HepG2 (cell line): ENCODE measurements at regions not wholly inside any gene's neighbourhood (a gene's known extent, or its start where the extent isn't known, plus 50 kb on each side); places are given as distances from the start of the nearest gene placed in this dataset.

Experiments used
- ATAC-seq: fragments of 200-7000 bp; cut with Tn5 transposase; 3 replicates; pipeline ENCODE4 v1.9.1; 2020; ENCODE audit warnings: mild to moderate bottlenecking, moderate library complexity
- BruUV-seq: library from RNA; stranded (reverse); fragments of 400-500 nt; replicated peaks from 2 replicates; lab custom pipeline; 2021; lab: Mats Ljungman, UMichigan
- CTCF ChIA-PET: fragments of 300-600 bp; formaldehyde crosslinking; extraction: SDS; loops from one replicate; lab custom pipeline; 2021; ENCODE audit warnings: low total read pairs, inconsistent platforms, low intra/inter-chr PET ratio; lab: Yijun Ruan, JAX
- POLR2A ChIA-PET: fragments of 350-600 bp; sonication (Branson Sonifier 250); formaldehyde crosslinking; loops from one replicate; lab custom pipeline; 2020; ENCODE audit warnings: antibody characterized with exemption, inconsistent platforms; lab: Yijun Ruan, JAX
- DNase-seq: peaks from one replicate; pipeline ENCODE4 v3.0.0-alpha.2; 2015; ENCODE audit warnings: low spot score
- FAIRE-seq: peaks from 3 replicates; lab custom pipeline; 2011; peaks lifted over from hg19 to GRCh38; lab: Jason Lieb, UNC
- H2AFZ ChIP-seq: one replicate; pipeline ENCODE4 v1.6.1; 2011; ENCODE audit warnings: low read length, inconsistent platforms
- H3K27ac ChIP-seq: fragments of 300-600 bp; 3 replicates; pipeline ENCODE4 v1.8.0; 2011; ENCODE audit warnings: mixed run types, mild to moderate bottlenecking, mixed read lengths, low read length, inconsistent platforms; ENCODE audit not compliant: insufficient read depth; ENCODE audit errors: extremely low read length
- H3K27me3 ChIP-seq, 2 experiments: fragments of 200-600 bp in 1 of 2; 2 replicates in 1 of 2; 3 replicates in 1 of 2; pipeline versions ENCODE4 v1.6.0 to v1.8.0; 2011; ENCODE audit warnings: low read length in 2 of 2, mild to moderate bottlenecking in 2 of 2, moderate library complexity in 2 of 2, inconsistent platforms in 1 of 2; ENCODE audit not compliant: insufficient read depth in 2 of 2, control insufficient read depth in 1 of 2
- H3K36me3 ChIP-seq, 2 experiments: fragments of 200-600 bp in 1 of 2; replicated peaks in 1 of 2; 2 replicates in 1 of 2; 3 replicates in 1 of 2; pipeline versions ENCODE4 v1.5.1 to v1.8.0; 2011; ENCODE audit warnings: low read length in 2 of 2, inconsistent platforms in 1 of 2; ENCODE audit not compliant: insufficient read depth in 2 of 2, control insufficient read depth in 1 of 2
- H3K4me1 ChIP-seq: 2 replicates; pipeline ENCODE4 v1.5.1; 2012; ENCODE audit warnings: low read length, inconsistent platforms; ENCODE audit not compliant: insufficient read depth
- H3K4me2 ChIP-seq: 2 replicates; pipeline ENCODE4 v1.6.0; 2011; ENCODE audit warnings: low read depth, low read length, inconsistent platforms
- H3K4me3 ChIP-seq, 3 experiments: fragments of 200-600 bp in 1 of 3; sonication (generic), shearing (Covaris generic) in 1 of 3; replicated peaks in 1 of 3; 2 replicates each; pipeline ENCODE4 v1.5.1; 2011 to 2016; ENCODE audit warnings: low read length in 3 of 3, inconsistent platforms in 2 of 3, low read depth in 2 of 3, mild to moderate bottlenecking in 2 of 3, control low read depth in 1 of 3, mixed read lengths in 1 of 3; ENCODE audit not compliant: insufficient read depth in 1 of 3
- H3K79me2 ChIP-seq: one replicate; pipeline ENCODE4 v1.6.1; 2011; ENCODE audit warnings: low read length, inconsistent platforms; ENCODE audit not compliant: insufficient read depth
- H3K9ac ChIP-seq: 2 replicates; pipeline ENCODE4 v1.6.0; 2011; ENCODE audit warnings: mild to moderate bottlenecking, low read depth, low read length, inconsistent platforms; ENCODE audit not compliant: insufficient read depth
- H3K9me3 ChIP-seq: 2 replicates; pipeline ENCODE4 v1.5.1; 2012; ENCODE audit warnings: mild to moderate bottlenecking, low read length
- H4K20me1 ChIP-seq: 2 replicates; pipeline ENCODE4 v1.6.0; 2011; ENCODE audit warnings: inconsistent platforms, mild to moderate bottlenecking, low read length, moderate library complexity; ENCODE audit not compliant: insufficient read depth
- ARID2 ChIP-seq: sonication (generic); formaldehyde crosslinking; IDR thresholded peaks from 2 replicates; pipeline ENCODE4 v1.8.1; 2022; ENCODE audit warnings: mild to moderate bottlenecking, missing genetic modification reagents, borderline replicate concordance
- MED8 ChIP-seq: sonication (generic); formaldehyde crosslinking; IDR thresholded peaks from 2 replicates; pipeline ENCODE4 v1.8.1; 2023; ENCODE audit warnings: mild to moderate bottlenecking, missing genetic modification reagents; ENCODE audit not compliant: insufficient replicate concordance
- ZNF737 ChIP-seq: sonication (generic); formaldehyde crosslinking; IDR thresholded peaks from 2 replicates; pipeline ENCODE4 v1.5.0; 2020; ENCODE audit warnings: missing genetic modification reagents, mild to moderate bottlenecking, borderline replicate concordance
- WGBS: methylation state at CpG from one replicate; pipeline ENCODE4 v1.1.6; 2017; ENCODE audit warnings: low lambda C conversion rate; 5-methylcytosine and 5-hydroxymethylcytosine counted together
- in situ Hi-C: cut with HindIII; loops from 2 replicates; pipeline ENCODE4 v1.10.0; 2017; ENCODE audit warnings: low pct_unique_long_range_greater_than_20kb; ENCODE audit not compliant: extremely low pct_ligation_motif_present
- intact Hi-C: fragments of 100-400 bp; cut with micrococcal nuclease; formaldehyde crosslinking; loops from one replicate; pipeline ENCODE4 v1.10.0; 2022; ENCODE audit not compliant: unreplicated experiment
- TF ChIP-seq, protein P1 (sequence below): sonication (generic); formaldehyde crosslinking; IDR thresholded peaks from 2 replicates; pipeline ENCODE4 v1.8.1; 2023; ENCODE audit warnings: mild to moderate bottlenecking, inconsistent platforms, moderate library complexity, missing genetic modification reagents, borderline replicate concordance
- TF ChIP-seq, protein P2 (sequence below): IDR thresholded peaks from 2 replicates; pipeline ENCODE4 v1.6.1; 2018; ENCODE audit warnings: missing genetic modification reagents, mild to moderate bottlenecking, missing compliant biosample characterization
- TF ChIP-seq, protein P3 (sequence below): sonication (generic); formaldehyde crosslinking; IDR thresholded peaks from 2 replicates; pipeline ENCODE4 v1.4.0; 2020; ENCODE audit warnings: missing genetic modification reagents, borderline replicate concordance
- TF ChIP-seq, protein P4 (sequence below): sonication (generic); formaldehyde crosslinking; IDR thresholded peaks from 2 replicates; pipeline ENCODE4 v1.5.0; 2020; ENCODE audit warnings: missing genetic modification reagents
- TF ChIP-seq, protein P5 (sequence below): sonication (generic); formaldehyde crosslinking; conservative IDR thresholded peaks from 2 replicates; pipeline ENCODE4 v1.8.0; 2022; ENCODE audit warnings: low read depth, missing genetic modification reagents

DNA sequence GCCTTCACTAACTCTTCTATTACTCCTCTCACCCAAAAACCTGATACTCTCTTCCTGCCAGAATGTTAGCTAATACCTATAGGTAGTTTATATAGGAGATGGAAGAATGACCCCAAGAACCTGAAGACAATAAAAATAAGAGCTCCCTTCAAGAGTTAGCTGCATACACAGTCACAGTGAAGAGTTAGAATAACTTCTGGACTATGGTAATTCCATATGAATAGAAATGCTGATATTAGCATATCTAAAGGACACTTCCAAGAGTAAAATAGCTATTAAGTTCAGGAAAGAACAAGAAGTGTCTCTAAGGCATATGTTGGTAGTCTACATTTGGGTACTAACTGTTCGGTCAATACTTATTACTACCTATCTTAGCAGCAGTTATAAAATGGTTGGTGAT, 134.2 kb downstream of the VGLL3 start:
- no peak for FAIRE-seq
- H3K4me1 ChIP-seq = no peaks in the 10 kb centered on the region
- no TSS peak for BruUV-seq
- intact Hi-C loops (no loop called here), in situ Hi-C loops (no loop called here)
- 4% methylated on average over 1 of the region's 1 CpG for WGBS
- DNase-seq = no peak
- H3K4me2 ChIP-seq = no peak overlapping the region
- TF ChIP-seq, protein P1, sequence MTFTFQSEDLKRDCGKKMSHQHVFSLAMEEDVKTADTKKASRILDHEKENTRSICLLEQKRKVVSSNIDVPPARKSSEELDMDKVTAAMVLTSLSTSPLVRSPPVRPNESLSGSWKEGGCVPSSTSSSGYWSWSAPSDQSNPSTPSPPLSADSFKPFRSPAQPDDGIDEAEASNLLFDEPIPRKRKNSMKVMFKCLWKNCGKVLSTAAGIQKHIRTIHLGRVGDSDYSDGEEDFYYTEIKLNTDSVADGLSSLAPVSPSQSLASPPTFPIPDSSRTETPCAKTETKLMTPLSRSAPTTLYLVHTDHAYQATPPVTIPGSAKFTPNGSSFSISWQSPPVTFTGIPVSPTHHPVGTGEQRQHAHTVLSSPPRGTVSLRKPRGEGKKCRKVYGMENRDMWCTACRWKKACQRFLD = no peak
- TF ChIP-seq, protein P2, sequence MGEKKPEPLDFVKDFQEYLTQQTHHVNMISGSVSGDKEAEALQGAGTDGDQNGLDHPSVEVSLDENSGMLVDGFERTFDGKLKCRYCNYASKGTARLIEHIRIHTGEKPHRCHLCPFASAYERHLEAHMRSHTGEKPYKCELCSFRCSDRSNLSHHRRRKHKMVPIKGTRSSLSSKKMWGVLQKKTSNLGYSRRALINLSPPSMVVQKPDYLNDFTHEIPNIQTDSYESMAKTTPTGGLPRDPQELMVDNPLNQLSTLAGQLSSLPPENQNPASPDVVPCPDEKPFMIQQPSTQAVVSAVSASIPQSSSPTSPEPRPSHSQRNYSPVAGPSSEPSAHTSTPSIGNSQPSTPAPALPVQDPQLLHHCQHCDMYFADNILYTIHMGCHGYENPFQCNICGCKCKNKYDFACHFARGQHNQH = no peak
- TF ChIP-seq, protein P3, sequence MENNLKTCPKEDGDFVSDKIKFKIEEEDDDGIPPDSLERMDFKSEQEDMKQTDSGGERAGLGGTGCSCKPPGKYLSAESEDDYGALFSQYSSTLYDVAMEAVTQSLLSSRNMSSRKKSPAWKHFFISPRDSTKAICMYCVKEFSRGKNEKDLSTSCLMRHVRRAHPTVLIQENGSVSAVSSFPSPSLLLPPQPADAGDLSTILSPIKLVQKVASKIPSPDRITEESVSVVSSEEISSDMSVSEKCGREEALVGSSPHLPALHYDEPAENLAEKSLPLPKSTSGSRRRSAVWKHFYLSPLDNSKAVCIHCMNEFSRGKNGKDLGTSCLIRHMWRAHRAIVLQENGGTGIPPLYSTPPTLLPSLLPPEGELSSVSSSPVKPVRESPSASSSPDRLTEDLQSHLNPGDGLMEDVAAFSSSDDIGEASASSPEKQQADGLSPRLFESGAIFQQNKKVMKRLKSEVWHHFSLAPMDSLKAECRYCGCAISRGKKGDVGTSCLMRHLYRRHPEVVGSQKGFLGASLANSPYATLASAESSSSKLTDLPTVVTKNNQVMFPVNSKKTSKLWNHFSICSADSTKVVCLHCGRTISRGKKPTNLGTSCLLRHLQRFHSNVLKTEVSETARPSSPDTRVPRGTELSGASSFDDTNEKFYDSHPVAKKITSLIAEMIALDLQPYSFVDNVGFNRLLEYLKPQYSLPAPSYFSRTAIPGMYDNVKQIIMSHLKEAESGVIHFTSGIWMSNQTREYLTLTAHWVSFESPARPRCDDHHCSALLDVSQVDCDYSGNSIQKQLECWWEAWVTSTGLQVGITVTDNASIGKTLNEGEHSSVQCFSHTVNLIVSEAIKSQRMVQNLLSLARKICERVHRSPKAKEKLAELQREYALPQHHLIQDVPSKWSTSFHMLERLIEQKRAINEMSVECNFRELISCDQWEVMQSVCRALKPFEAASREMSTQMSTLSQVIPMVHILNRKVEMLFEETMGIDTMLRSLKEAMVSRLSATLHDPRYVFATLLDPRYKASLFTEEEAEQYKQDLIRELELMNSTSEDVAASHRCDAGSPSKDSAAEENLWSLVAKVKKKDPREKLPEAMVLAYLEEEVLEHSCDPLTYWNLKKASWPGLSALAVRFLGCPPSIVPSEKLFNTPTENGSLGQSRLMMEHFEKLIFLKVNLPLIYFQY (CRISPR knock-in tag) = no peak
- TF ChIP-seq MED8 (CRISPR knock-in tag) (no peak), ZNF737 (CRISPR knock-in tag) (no peak), ARID2 (no peak)
- TF ChIP-seq, protein P4, sequence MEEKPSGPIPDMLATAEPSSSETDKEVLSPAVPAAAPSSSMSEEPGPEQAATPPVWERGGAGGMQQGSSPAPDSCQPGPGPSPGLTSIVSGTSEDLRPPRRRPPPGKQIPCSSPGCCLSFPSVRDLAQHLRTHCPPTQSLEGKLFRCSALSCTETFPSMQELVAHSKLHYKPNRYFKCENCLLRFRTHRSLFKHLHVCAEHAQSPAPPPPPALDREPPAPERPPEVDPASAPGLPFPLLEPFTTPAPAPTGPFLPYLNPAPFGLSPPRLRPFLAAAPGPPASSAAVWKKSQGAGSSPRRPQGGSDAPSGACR (CRISPR knock-in tag) = no peak
- TF ChIP-seq, protein P5, sequence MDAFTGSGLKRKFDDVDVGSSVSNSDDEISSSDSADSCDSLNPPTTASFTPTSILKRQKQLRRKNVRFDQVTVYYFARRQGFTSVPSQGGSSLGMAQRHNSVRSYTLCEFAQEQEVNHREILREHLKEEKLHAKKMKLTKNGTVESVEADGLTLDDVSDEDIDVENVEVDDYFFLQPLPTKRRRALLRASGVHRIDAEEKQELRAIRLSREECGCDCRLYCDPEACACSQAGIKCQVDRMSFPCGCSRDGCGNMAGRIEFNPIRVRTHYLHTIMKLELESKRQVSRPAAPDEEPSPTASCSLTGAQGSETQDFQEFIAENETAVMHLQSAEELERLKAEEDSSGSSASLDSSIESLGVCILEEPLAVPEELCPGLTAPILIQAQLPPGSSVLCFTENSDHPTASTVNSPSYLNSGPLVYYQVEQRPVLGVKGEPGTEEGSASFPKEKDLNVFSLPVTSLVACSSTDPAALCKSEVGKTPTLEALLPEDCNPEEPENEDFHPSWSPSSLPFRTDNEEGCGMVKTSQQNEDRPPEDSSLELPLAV = no peak
- H4K20me1 ChIP-seq = no peaks in the 10 kb centered on the region
- ChIA-PET POLR2A (no interaction called here), CTCF (no interaction called here)
- no peak overlapping the region for H3K9ac ChIP-seq
- no peaks in the 10 kb centered on the region for H3K27me3 ChIP-seq
- H3K4me3 ChIP-seq = no peak overlapping the region
- no peak overlapping the region for H3K27ac ChIP-seq
- no peaks in the 10 kb centered on the region for H3K79me2 ChIP-seq
- ATAC-seq = no peak
- H2AFZ ChIP-seq = no peak overlapping the region
- peaks cover 2% of the 10 kb centered on the region; the same call in 1 of the 2 replicates for H3K9me3 ChIP-seq
- H3K36me3 ChIP-seq = no peaks in the 10 kb centered on the region
